NCI-H2196 treated with DMSO at 0.1 percent for 48 hours (cell line): ENCODE measurements at regions not wholly inside any gene's neighbourhood (a gene's known extent, or its start where the extent isn't known, plus 50 kb on each side); places are given as distances from the start of the nearest gene placed in this dataset.
"Not testable (repeated sequence)": the region's sequence is repeated elsewhere in the genome, so short reads cannot be mapped to it uniquely, and the experiment has no call there.

Source experiments
- DNase-seq: peaks from one replicate; lab custom pipeline; 2025; ENCODE audit not compliant: unreplicated experiment; lab: John Stamatoyannopoulos, UW

GRCh38 chr12:93079271-93079670, 150.2 kb upstream of the EEA1 start:
- no peak for DNase-seq

- no peak for DNase-seq
Observed at GRCh38 chr12:93079976-93080375, 150.9 kb upstream of the EEA1 start.

GRCh38 chr12:93080452-93080851, 151.4 kb upstream of the EEA1 start:
- no peak for DNase-seq

DNA sequence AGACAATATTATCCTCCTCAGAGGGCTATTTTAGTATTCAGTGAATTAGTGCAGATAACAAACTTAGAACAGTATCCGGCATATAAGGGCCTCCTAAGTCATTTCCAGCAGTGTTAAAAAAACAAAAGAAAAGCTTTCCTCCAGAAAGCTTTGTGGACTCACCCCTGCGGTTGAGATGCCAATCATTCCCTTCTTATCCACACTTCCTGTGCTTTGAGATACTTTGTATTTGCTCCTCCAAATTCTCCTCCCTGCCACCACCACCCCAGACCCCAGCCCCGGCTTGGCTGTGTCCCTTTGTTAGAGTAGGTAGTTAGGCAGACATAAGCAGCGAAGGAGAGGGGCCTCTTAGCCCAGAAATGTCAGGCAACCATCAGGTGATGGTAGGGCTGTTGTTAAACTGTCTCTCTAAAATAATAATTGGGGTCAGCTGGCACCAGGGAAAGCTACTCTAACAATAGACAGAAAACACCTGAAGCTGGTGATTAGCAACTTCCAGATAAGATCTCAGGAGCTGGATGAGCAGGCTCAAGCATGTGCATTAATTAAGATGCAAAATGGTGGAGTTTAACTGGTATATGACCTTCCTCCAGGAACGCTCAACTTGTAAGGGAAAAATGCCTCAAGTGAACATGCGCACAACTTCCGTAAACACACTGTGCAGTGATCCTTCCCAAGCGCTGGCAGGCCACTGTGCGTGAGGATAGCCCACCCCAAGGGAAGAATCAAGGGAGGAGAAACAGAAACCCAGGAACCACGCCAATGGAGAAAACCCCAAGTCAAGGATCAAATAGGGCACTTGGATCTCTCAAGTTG, 152.1 kb upstream of the EEA1 start:
- DNase-seq: no peak

- DNase-seq: no peak
Observed at GRCh38 chr12:93081810-93082165, 152.7 kb upstream of the EEA1 start.

- no peak for DNase-seq
Observed at GRCh38 chr12:93085383-93086287, 156.5 kb upstream of the EEA1 start.

DNA sequence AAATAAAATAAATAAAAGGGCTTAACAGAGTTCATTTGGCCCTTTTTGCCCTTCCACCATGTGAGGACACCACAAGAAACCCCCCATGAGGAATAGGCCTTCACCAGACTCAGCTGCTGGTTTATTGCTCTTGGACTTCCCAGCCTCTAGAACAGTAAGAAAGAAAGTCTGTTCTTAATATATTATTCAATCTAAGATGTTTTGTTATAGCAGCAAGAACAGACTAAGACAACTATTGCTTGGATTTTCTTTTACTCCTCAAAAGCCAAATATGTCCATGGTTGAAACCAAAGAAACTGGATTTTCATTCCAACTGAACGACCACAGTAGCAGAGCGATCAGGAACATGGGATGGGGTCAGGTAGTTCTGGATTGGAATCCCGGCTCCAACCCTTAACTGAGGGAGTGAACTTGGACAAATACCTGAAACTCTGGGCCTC, 157.2 kb upstream of the EEA1 start:
- no peak for DNase-seq

- no peak for DNase-seq
Observed at GRCh38 chr12:93087840-93088610, 158.9 kb upstream of the EEA1 start.

DNA sequence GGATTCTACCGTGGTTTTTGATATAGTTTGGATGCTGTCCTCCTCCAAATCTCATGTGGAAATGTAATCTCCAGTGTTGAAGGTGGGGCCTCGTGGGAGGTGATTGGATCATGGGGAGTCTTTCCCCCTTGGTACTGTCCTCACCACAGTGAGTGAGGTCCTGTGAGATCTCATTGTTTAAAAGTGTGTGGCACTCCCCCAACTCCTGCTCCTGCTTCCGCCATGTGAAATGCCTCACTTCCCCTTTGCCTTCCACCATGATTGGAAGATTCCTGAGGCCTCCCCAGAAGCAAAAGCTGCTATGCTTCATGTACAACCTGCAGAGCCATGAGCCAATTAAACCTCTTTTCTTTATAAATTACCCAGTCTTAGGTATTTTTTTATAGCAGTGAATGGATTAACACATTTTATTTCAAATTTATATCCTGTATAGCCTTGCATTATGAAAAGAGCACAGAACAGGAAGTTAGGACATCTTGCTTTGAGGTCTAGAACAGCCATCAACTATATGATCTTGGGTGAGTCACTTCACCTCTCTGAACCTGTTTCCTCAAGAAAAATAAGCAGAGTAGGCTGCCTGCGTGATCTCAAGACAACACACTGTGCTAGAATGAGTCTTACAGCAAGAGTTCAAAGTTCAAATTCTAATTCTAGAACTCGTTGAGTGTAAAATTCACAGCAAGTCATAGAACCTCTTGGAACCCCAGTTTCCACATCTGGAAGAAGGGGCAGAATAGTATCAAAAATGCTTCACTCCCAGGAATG, 160.9 kb upstream of the EEA1 start:
- DNase-seq: no peak

- DNase-seq: no peak
Observed at GRCh38 chr12:93090731-93091172, 161.7 kb upstream of the EEA1 start.

DNA sequence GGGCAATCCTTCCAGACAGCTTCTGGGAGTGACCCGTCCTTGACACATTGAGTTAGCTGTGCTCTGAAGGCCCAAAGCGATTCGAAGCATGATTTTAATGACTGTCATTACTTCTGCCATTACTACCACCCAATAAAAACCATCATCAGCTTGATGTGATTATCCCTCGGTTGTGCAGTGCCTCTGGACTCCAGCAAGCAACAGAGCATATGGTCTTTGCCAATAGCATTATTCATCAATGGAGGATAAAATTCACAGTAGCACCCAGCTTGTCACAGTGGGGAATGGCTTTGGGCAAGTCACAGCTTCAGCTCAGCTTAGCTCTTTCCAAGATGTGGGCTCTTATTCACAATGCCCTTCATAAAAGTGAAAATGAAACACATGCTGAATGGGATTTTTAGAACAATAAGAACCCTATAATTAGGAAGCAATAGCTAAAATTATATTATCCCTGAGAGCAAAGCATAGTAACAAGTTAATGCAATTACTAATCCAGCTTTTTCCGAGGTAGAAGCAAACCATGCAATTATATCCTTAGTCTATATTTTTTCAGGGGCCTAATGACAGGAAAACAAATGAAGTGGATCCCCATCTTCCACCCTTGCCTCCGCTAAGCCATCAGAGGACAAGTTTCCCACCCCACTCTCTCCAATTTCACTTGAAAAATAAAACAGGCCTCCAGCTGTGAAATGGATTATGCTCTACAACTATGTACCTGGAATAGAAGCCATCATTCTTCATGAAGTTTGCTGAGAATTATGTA, 163.0 kb upstream of the EEA1 start:
- no peak for DNase-seq

DNA sequence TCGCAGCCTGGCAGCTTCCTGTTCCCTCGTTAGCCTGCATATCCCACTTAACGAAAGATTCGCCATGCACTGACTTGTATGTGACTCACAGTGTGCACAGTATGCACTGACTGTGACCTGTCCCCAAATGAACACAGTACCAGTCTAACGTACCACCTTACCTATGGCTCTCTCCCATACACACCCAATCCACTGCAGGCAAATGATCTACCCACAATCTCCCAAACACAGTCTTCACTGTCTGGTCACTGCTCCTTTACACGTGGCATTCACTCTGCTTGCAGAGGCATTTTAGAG, 163.5 kb upstream of the EEA1 start:
- no peak for DNase-seq

GRCh38 chr12:93093243-93093642, 164.1 kb upstream of the EEA1 start:
- DNase-seq: no peak

GRCh38 chr12:93094222-93094621, 165.1 kb upstream of the EEA1 start:
- not testable (repeated sequence) for DNase-seq

GRCh38 chr12:93094988-93095737, 166.1 kb upstream of the EEA1 start:
- DNase-seq: no peak

DNA sequence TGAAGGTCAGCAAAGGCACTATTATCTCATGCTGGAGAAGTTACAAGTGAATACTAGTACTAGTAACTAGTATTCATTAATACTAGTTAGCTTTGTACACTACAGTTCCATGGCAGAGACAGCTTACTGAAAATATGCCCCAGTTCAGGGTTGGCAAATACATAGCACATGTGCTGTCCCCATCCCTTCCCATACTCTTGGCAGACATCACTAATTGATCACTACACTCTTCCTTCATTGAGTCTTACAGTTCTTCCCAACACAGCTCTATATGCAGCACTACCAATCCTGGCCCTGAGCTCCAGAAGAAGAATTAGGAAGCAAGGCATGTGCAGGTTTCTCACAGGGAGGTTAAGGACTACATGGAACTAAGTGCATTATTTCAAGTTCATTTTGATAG, 168.3 kb upstream of the EEA1 start:
- no peak for DNase-seq

DNA sequence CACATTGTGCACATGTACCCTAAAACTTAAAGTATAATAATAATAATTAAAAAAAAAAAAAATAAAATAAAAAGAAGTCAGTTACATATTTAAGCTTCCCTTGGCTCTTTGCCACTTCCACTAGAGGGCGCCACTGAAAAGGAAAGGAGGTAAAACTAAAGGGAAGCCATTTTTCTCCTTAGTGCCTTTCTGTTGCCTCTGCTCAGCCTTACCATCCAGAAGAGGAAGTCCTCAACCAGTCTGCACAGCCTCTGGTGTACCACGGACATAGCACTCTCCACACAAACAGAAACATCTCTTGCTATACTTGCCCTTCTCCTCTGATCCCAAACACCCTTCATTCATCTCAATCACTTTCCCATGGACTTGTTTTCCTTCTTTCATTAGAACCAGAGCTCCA, 169.0 kb upstream of the EEA1 start:
- DNase-seq: no peak

DNA sequence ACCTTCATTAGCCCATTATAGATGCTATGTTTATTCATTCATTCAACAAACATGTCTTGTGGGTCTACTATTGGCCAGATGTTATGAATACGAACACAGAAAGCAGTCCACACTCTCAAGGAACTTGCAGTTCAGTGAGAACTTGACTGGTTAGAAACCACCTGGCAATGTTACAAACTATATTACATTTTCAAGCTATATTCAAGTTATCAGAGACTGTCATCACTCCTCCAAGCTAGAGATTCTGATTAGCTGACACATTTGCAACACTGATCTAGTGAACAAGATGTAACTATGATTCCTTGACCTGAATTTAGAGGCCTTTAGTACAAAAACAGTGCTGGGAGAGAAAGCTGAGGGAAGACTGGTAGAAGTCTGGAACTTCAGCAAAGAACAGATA, 170.7 kb upstream of the EEA1 start:
- DNase-seq: no peak

GRCh38 chr12:93100610-93101009, 171.5 kb upstream of the EEA1 start:
- no peak for DNase-seq
